ENCODE measurements at regions not wholly inside any gene's neighbourhood (a gene's known extent, or its start where the extent isn't known, plus 50 kb on each side); places are given as distances from the start of the nearest gene placed in this dataset.

DNA sequence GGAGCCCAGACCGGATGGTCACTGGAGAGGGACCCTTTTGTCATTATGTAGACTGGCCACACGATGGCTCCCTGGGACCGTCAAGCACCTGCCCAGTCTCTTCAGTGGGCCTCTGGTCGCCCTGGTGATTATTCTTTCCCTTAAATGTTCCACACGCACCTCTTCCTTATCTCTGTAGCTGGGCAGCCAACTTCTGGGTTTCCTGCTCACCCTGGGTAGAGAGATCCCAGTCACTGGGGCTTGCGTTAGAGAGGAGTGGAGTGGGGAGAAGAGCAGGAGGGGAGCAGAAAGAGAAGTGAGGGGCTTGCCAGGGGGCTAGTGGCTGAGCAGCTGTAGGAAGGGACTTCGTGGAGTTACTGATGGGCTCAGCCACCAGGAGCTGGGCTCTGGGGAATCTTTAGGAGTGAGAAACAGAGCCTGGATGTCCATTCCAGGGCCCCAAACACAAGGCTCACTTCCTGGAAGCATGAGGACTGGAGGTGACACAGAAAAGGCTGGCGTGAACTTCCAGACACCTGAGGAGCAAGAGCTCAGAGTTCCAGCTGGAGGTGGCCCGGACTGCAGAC, 150.1 kb downstream of the DHX35 start:
- H3K27ac ChIP-seq = no peak overlapping the region; the same call in 1 of the 2 replicates
- TF ChIP-seq CTCF (conservative IDR thresholded peaks at IDR 0.05) = peak; percentile 95

DNA sequence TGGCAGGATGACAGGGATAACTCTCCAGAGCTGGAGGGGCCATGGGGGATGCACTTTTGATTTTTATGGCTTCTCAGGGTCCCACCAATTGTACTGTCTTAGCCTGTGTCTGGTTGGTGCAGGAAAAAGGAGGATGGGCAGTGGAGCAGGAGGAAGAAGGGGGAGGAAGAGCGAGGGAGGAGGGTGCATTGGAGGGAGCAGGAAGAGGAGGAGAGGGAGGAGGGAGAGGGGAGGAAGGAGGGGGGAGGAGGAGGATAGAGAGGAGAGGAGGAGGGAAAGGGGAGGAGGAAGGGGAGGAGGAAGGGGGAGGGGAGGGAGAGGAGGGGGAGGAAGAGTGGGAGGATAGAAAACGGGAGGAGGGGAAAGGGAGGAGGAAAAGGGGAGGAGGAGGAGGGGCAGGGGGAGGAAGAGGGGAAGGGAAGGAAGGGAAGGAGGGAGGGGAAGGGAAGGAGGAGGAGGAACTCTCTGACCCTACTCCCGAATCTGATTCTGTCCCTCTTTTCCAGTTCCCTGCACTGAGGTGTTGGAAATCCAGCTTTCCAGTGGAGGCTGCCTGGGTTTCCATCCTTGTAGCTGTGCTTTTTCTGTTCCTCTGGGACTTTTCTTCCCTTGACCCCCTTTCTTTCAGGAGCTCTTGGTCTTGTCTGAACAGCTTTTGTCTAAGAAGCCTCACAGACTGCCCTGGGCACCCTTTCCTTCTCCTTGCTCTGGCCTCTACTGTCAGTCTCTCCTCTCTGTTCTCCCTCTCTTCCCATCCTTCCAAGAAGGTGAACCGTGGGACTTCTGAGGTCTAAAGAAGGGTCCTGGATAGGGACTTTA, 149.4 kb downstream of the DHX35 start:
- no peak overlapping the region; the same call in 1 of the 2 replicates for H3K27ac ChIP-seq
- TF ChIP-seq CTCF (conservative IDR thresholded peaks at IDR 0.05) = no peak

DNA sequence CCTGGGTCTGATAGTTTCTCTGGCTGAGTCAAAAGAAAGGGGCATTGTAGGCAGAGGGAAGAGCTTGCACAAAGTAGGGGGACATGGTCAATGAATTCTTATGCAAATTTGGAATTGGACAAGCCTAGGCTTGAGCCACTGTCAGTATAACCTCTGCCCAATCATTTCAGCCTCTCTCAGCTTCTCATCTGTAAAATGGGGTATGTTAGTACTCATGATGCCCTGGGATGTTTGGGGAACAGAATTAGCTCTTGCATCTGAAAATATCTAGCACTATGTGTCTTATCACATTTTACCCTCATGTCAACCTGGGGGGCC, 148.6 kb downstream of the DHX35 start:
- TF ChIP-seq CTCF (conservative IDR thresholded peaks at IDR 0.05) = no peak
- H3K27ac ChIP-seq = no peak overlapping the region

DNA sequence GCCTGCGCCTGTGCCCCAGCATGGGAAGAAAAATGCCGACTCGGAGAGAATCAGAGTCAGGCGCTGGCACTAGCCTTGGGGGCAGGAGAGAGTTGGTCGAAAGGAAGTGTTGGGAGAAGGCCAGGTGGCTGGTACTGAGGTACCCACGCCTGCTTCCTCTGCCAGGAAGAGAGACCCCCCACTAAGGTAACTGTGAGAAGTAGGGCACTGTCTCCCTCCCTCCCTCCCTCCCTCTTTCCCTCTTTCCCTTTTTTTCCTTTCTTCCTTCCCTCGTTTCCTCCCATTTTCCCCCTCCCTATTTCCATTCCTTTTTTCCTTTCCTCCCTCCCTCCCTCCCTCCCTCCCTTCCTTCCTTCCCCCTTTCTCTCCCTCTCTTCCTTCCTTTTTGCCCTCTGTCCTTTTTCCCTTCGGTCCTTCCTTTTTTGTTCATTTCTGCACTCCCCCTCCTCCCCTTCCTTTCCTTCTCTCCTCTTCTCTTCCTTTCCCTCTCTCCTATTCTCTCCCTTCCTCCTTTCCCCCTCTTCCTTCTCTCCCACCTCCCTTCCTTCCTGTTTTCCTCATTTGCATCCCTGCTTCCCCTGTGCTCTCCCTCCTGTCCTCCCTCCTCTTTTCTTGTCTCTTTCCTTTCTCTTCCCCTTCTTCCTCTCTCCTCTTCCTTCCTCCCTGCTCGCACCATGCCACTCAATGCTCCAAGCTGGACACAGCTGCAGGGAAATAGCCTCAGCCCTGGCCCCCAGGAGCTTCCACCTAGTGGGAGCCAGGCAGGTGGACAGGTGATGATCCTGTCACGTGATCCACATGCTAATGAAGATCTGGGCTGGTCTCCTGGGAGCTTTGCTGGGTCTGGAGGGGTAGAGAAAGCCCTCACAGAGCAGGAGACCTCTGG, 148.0 kb downstream of the DHX35 start:
- no peak for TF ChIP-seq CTCF (conservative IDR thresholded peaks at IDR 0.05)
- no peak overlapping the region for H3K27ac ChIP-seq

DNA sequence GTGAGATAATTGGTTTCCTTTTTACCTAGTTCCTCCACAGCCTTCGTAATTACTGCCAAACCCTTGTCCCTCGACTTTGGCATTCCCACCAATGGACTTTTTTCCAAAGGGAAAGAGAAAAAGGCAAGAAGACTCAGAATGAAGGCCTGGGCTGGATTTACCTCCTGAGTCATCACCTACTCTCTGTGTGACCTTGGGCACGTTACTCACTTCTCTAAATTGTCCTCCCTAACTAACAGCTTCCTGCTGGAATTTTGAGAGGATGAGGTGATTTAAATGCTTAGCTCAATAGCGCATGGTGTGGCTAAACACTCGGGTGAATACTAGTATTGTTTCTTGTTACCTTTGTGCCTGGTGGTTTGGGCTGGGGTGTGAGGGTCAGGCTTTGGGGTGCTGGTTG, 146.6 kb downstream of the DHX35 start:
- TF ChIP-seq CTCF (conservative IDR thresholded peaks at IDR 0.05) = no peak
- no peak overlapping the region for H3K27ac ChIP-seq

DNA sequence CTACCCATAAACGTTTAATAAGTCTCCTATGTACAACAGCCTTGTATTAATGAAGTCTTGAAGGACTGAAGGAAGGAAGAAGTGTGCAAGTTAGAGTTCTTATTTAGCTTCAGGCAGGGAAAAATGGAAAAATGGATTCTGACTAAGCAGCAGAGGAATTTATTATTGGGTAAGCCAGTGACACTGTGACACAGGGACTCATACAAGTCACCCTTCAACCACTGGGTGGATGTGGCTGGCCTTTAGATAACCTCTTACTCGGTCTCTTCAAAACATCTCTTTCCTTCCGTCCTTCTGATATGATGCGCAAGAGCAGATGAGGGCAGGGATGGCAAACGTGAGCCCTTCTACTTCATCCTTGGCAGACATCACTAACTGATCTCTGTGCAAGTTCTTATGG, 145.6 kb downstream of the DHX35 start:
- TF ChIP-seq CTCF (conservative IDR thresholded peaks at IDR 0.05) = no peak
- no peak overlapping the region for H3K27ac ChIP-seq

GRCh38 chr20:39106791-39107190, 144.6 kb downstream of the DHX35 start:
- no peak overlapping the region for H3K27ac ChIP-seq
- no peak for TF ChIP-seq CTCF (conservative IDR thresholded peaks at IDR 0.05)

Measured in VCaP (cell line).